ENCODE measurements at regions not wholly inside any gene's neighbourhood (a gene's known extent, or its start where the extent isn't known, plus 50 kb on each side); places are given as distances from the start of the nearest gene placed in this dataset.

GRCh38 chr3:64825404-64826120, 137.8 kb upstream of the ADAMTS9 start:
- no peaks in the 10 kb centered on the region for H3K36me3 Mint-ChIP-seq
- no peak overlapping the region for H3K27ac Mint-ChIP-seq
- H3K4me3 Mint-ChIP-seq = no peak overlapping the region
- no peaks in the 10 kb centered on the region for H3K4me1 Mint-ChIP-seq
- no peak for DNase-seq
- no peaks in the 10 kb centered on the region for H3K27me3 Mint-ChIP-seq
- no peaks in the 10 kb centered on the region for H3K9me3 Mint-ChIP-seq
- CTCF ChIA-PET = no interaction called here

- DNase-seq = no peak
- CTCF ChIA-PET = no interaction called here
- H3K9me3 Mint-ChIP-seq = no peaks in the 10 kb centered on the region
- H3K27me3 Mint-ChIP-seq = no peaks in the 10 kb centered on the region
- no peak overlapping the region for H3K4me3 Mint-ChIP-seq
- H3K27ac Mint-ChIP-seq = no peak overlapping the region
- no peaks in the 10 kb centered on the region for H3K36me3 Mint-ChIP-seq
- H3K4me1 Mint-ChIP-seq = no peaks in the 10 kb centered on the region
These were observed 136.7 kb upstream of the ADAMTS9 start for GRCh38 chr3:64824394-64824909.

GRCh38 chr3:64818196-64818595, 130.4 kb upstream of the ADAMTS9 start:
- Mint-ChIP-seq H3K4me3 (no peak overlapping the region), H3K36me3 (no peaks in the 10 kb centered on the region)

GRCh38 chr3:64816355-64816754, 128.6 kb upstream of the ADAMTS9 start:
- H3K9me3 Mint-ChIP-seq = peaks cover 2% of the 10 kb centered on the region
- H3K4me1 Mint-ChIP-seq = no peaks in the 10 kb centered on the region
- no peak overlapping the region for H3K27ac Mint-ChIP-seq
- H3K36me3 Mint-ChIP-seq = no peaks in the 10 kb centered on the region
- no peak overlapping the region for H3K4me3 Mint-ChIP-seq
- no peak for DNase-seq
- H3K27me3 Mint-ChIP-seq = no peaks in the 10 kb centered on the region
- CTCF ChIA-PET = no interaction called here

More at GRCh38 chr3:64818196-64818595, 130.4 kb upstream of the ADAMTS9 start:
- peaks cover 2% of the 10 kb centered on the region for H3K9me3 Mint-ChIP-seq
- no peak for DNase-seq
- CTCF ChIA-PET = no interaction called here
- H3K4me1 Mint-ChIP-seq = no peaks in the 10 kb centered on the region
- no peak overlapping the region for H3K27ac Mint-ChIP-seq
- no peaks in the 10 kb centered on the region for H3K27me3 Mint-ChIP-seq

GRCh38 chr3:64815789-64816188, 128.0 kb upstream of the ADAMTS9 start:
- Mint-ChIP-seq H3K27me3 (no peaks in the 10 kb centered on the region), H3K4me3 (no peak overlapping the region), H3K36me3 (no peaks in the 10 kb centered on the region), H3K4me1 (no peaks in the 10 kb centered on the region), H3K9me3 (peaks cover 2% of the 10 kb centered on the region), H3K27ac (no peak overlapping the region)
- no peak for DNase-seq
- CTCF ChIA-PET = no interaction called here

GRCh38 chr3:64815195-64815631, 127.4 kb upstream of the ADAMTS9 start:
- H3K27ac Mint-ChIP-seq = no peak overlapping the region
- H3K9me3 Mint-ChIP-seq = peaks cover 2% of the 10 kb centered on the region
- no peaks in the 10 kb centered on the region for H3K27me3 Mint-ChIP-seq
- no peak for DNase-seq
- no peak overlapping the region for H3K4me3 Mint-ChIP-seq
- CTCF ChIA-PET = no interaction called here
- no peaks in the 10 kb centered on the region for H3K36me3 Mint-ChIP-seq
- no peaks in the 10 kb centered on the region for H3K4me1 Mint-ChIP-seq

- H3K36me3 Mint-ChIP-seq = no peaks in the 10 kb centered on the region
These were observed 126.6 kb upstream of the ADAMTS9 start for GRCh38 chr3:64814351-64814750.

GRCh38 chr3:64813326-64813725, 125.5 kb upstream of the ADAMTS9 start:
- H3K27ac Mint-ChIP-seq = no peak overlapping the region
- no peaks in the 10 kb centered on the region for H3K36me3 Mint-ChIP-seq
- no peak for DNase-seq
- no peaks in the 10 kb centered on the region for H3K4me1 Mint-ChIP-seq
- CTCF ChIA-PET = no interaction called here
- no peak overlapping the region for H3K4me3 Mint-ChIP-seq
- peaks cover 2% of the 10 kb centered on the region for H3K9me3 Mint-ChIP-seq
- H3K27me3 Mint-ChIP-seq = no peaks in the 10 kb centered on the region

More at GRCh38 chr3:64814351-64814750, 126.6 kb upstream of the ADAMTS9 start:
- peaks cover 2% of the 10 kb centered on the region for H3K9me3 Mint-ChIP-seq
- H3K4me1 Mint-ChIP-seq = no peaks in the 10 kb centered on the region
- no peaks in the 10 kb centered on the region for H3K27me3 Mint-ChIP-seq
- H3K27ac Mint-ChIP-seq = no peak overlapping the region
- no peak for DNase-seq
- CTCF ChIA-PET = no interaction called here
- H3K4me3 Mint-ChIP-seq = no peak overlapping the region

- Mint-ChIP-seq H3K9me3 (no peaks in the 10 kb centered on the region), H3K4me1 (no peaks in the 10 kb centered on the region), H3K27ac (no peak overlapping the region), H3K4me3 (no peak overlapping the region), H3K27me3 (no peaks in the 10 kb centered on the region), H3K36me3 (no peaks in the 10 kb centered on the region)
- no peak for DNase-seq
- CTCF ChIA-PET = no interaction called here
These were observed 121.3 kb upstream of the ADAMTS9 start for GRCh38 chr3:64809086-64809485.

GRCh38 chr3:64808061-64808460, 120.3 kb upstream of the ADAMTS9 start:
- Mint-ChIP-seq H3K27me3 (no peaks in the 10 kb centered on the region), H3K36me3 (no peaks in the 10 kb centered on the region), H3K4me3 (no peak overlapping the region), H3K27ac (no peak overlapping the region), H3K9me3 (no peaks in the 10 kb centered on the region), H3K4me1 (no peaks in the 10 kb centered on the region)
- CTCF ChIA-PET = no interaction called here
- DNase-seq = no peak

- Mint-ChIP-seq H3K27ac (no peak overlapping the region), H3K27me3 (no peaks in the 10 kb centered on the region), H3K9me3 (no peaks in the 10 kb centered on the region), H3K36me3 (no peaks in the 10 kb centered on the region), H3K4me1 (no peaks in the 10 kb centered on the region), H3K4me3 (no peak overlapping the region)
- no peak for DNase-seq
- CTCF ChIA-PET = no interaction called here
These were observed 119.1 kb upstream of the ADAMTS9 start for GRCh38 chr3:64806668-64807605.

GRCh38 chr3:64805978-64806377, 118.2 kb upstream of the ADAMTS9 start:
- no peak for DNase-seq
- H3K27ac Mint-ChIP-seq = no peak overlapping the region
- no peaks in the 10 kb centered on the region for H3K36me3 Mint-ChIP-seq
- H3K27me3 Mint-ChIP-seq = no peaks in the 10 kb centered on the region
- H3K4me1 Mint-ChIP-seq = no peaks in the 10 kb centered on the region
- CTCF ChIA-PET = no interaction called here
- no peak overlapping the region for H3K4me3 Mint-ChIP-seq
- H3K9me3 Mint-ChIP-seq = no peaks in the 10 kb centered on the region

- CTCF ChIA-PET = no interaction called here
- Mint-ChIP-seq H3K4me1 (no peaks in the 10 kb centered on the region), H3K36me3 (no peaks in the 10 kb centered on the region), H3K27ac (no peak overlapping the region), H3K4me3 (no peak overlapping the region), H3K9me3 (no peaks in the 10 kb centered on the region), H3K27me3 (no peaks in the 10 kb centered on the region)
- no peak for DNase-seq
These were observed 117.4 kb upstream of the ADAMTS9 start for GRCh38 chr3:64805248-64805647.

- CTCF ChIA-PET = no interaction called here
- DNase-seq = no peak
- H3K9me3 Mint-ChIP-seq = no peaks in the 10 kb centered on the region
- no peaks in the 10 kb centered on the region for H3K36me3 Mint-ChIP-seq
- no peak overlapping the region for H3K27ac Mint-ChIP-seq
- no peak overlapping the region for H3K4me3 Mint-ChIP-seq
- H3K27me3 Mint-ChIP-seq = no peaks in the 10 kb centered on the region
- no peaks in the 10 kb centered on the region for H3K4me1 Mint-ChIP-seq
These were observed 115.7 kb upstream of the ADAMTS9 start for GRCh38 chr3:64803469-64803868.

- Mint-ChIP-seq H3K27me3 (no peaks in the 10 kb centered on the region), H3K4me3 (no peak overlapping the region), H3K4me1 (no peaks in the 10 kb centered on the region), H3K36me3 (no peaks in the 10 kb centered on the region), H3K27ac (no peak overlapping the region), H3K9me3 (no peaks in the 10 kb centered on the region)
- CTCF ChIA-PET = no interaction called here
- DNase-seq = no peak
These were observed 114.7 kb upstream of the ADAMTS9 start for GRCh38 chr3:64802460-64802859.
